22Rv1 (cell line): ENCODE measurements at regions not wholly inside any gene's neighbourhood (a gene's known extent, or its start where the extent isn't known, plus 50 kb on each side); places are given as distances from the start of the nearest gene placed in this dataset.

Experiments
- ZFX ChIP-seq: fragments of 450-650 bp; IDR thresholded peaks from 2 replicates; pipeline ENCODE4 v1.6.1; 2017; ENCODE audit warnings: antibody characterized with exemption, borderline replicate concordance
- TF ChIP-seq, protein P1 (sequence below): fragments of 450-650 bp; IDR thresholded peaks from 2 replicates; pipeline ENCODE4 v1.5.1; 2017; ENCODE audit warnings: mild to moderate bottlenecking

DNA sequence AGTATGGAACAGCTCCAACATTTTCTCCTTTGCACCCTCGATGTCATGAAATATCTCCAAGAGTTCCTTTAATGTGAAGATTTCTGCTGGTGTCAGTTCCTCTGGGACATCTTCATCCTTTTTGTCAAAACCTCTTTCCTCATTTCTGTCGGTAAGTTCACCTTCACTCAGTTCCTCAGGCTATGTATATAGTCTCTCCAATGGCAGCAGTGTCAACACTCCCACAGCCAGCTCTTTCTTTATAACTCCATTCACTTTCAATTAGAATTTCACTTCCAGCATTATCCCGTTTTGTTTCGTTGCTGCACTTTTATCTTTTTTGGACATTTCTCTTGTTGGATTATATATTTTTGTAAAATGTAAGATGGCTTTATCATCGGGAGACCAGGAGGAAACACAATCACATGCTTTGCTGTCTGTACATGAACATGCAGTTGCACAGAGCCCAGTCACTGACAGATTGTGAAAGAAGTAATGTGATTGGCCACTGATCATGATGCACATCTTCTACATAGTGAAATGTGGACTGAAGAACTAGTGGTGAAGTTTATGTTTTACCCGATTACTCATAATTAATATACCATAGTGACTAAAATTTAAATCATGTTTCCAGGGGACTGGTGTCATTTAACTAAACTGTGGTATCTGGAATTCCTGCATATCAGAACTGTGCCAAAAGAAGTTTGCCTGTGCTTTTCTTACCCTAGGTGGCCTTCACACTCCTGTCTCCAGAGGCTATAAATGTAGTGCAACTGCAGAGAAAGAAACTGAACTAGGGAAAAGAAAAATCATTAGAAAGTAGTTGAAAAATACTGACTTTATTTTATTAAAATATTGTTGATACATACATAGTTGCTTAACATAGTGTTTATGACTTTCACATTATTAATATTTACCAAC, 289.6 kb downstream of the PPP1R3A start:
- TF ChIP-seq, protein P1, sequence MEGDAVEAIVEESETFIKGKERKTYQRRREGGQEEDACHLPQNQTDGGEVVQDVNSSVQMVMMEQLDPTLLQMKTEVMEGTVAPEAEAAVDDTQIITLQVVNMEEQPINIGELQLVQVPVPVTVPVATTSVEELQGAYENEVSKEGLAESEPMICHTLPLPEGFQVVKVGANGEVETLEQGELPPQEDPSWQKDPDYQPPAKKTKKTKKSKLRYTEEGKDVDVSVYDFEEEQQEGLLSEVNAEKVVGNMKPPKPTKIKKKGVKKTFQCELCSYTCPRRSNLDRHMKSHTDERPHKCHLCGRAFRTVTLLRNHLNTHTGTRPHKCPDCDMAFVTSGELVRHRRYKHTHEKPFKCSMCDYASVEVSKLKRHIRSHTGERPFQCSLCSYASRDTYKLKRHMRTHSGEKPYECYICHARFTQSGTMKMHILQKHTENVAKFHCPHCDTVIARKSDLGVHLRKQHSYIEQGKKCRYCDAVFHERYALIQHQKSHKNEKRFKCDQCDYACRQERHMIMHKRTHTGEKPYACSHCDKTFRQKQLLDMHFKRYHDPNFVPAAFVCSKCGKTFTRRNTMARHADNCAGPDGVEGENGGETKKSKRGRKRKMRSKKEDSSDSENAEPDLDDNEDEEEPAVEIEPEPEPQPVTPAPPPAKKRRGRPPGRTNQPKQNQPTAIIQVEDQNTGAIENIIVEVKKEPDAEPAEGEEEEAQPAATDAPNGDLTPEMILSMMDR, result no peak
- TF ChIP-seq ZFX, result no peak
